ENCODE measurements at regions not wholly inside any gene's neighbourhood (a gene's known extent, or its start where the extent isn't known, plus 50 kb on each side); places are given as distances from the start of the nearest gene placed in this dataset.

- in situ Hi-C loops (cut with HindIII; ENCODE audit: low pct_ligation_motif_present, low sequenced_read_pairs): no loop called here
- Histone ChIP-seq H3K4me3 (ENCODE audit: low read depth, low read length) (no peak overlapping the region), H3K27me3 (replicated peaks) (no peaks in the 10 kb centered on the region), H3K36me3 (replicated peaks) (no peaks in the 10 kb centered on the region), H3K27ac (no peak overlapping the region)
- no peak for DNase-seq
- TF ChIP-seq, protein P1, sequence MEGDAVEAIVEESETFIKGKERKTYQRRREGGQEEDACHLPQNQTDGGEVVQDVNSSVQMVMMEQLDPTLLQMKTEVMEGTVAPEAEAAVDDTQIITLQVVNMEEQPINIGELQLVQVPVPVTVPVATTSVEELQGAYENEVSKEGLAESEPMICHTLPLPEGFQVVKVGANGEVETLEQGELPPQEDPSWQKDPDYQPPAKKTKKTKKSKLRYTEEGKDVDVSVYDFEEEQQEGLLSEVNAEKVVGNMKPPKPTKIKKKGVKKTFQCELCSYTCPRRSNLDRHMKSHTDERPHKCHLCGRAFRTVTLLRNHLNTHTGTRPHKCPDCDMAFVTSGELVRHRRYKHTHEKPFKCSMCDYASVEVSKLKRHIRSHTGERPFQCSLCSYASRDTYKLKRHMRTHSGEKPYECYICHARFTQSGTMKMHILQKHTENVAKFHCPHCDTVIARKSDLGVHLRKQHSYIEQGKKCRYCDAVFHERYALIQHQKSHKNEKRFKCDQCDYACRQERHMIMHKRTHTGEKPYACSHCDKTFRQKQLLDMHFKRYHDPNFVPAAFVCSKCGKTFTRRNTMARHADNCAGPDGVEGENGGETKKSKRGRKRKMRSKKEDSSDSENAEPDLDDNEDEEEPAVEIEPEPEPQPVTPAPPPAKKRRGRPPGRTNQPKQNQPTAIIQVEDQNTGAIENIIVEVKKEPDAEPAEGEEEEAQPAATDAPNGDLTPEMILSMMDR (IDR thresholded peaks at IDR 0.05; ENCODE audit: low read depth, low read length, missing control alignments): no peak
Measured at GRCh38 chr16:72332926-72333325, 161.0 kb upstream of the PMFBP1 start.

DNA sequence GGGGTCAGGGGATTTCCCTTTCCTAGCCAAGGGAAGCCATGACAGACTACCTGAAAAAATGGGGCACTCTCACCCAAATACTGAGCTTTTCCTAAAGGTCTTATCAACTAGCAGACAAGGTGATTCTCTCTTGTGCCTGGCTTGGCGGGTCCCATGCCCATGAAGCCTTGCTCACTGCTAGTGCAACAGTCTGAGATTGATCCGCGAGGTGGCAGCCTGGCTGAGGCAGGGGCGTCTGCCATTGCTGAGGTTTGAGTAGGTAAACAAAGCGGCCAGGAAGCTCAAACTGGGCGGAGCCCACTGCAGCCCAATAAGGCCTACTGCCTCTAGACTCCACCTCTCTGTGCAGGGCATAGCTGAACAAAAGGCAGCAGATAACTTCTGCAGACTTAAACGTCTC, 152.6 kb upstream of the PMFBP1 start:
- no peak for DNase-seq
- TF ChIP-seq, protein P1 (IDR thresholded peaks at IDR 0.05; ENCODE audit: low read depth, low read length, missing control alignments): no peak

DNA sequence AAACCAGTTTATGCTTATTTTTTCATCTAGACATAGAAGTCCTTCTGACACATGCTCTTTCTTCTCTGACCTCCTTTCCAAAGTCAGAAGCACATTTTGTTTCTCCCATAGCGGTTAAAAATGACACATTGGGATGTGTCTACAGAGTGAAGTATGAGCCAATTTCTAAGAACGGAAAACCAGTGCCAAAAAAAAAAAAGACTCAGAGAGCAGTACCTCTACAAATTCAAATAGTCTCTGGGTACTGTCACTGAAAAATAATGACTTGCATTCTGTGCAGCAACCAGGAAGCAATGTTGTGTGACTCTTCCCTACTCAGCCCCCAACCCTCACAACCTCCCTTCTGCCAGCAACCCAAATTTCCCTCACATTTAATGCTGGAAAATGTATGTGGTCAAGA, 145.5 kb upstream of the PMFBP1 start:
- DNase-seq: no peak
- Histone ChIP-seq H3K27me3 (replicated peaks) (no peaks in the 10 kb centered on the region), H3K36me3 (replicated peaks) (no peaks in the 10 kb centered on the region), H3K4me3 (ENCODE audit: low read depth, low read length) (no peak overlapping the region), H3K27ac (no peak overlapping the region)
- in situ Hi-C loops (cut with HindIII; ENCODE audit: low pct_ligation_motif_present, low sequenced_read_pairs): no loop called here
- TF ChIP-seq, protein P1 (IDR thresholded peaks at IDR 0.05; ENCODE audit: low read depth, low read length, missing control alignments): no peak

More for the DNA sequence above, 152.6 kb upstream of the PMFBP1 start:
- in situ Hi-C loops (cut with HindIII; ENCODE audit: low pct_ligation_motif_present, low sequenced_read_pairs): no loop called here
- no peak overlapping the region for H3K27ac ChIP-seq
- no peaks in the 10 kb centered on the region for H3K27me3 ChIP-seq (replicated peaks)
- H3K36me3 ChIP-seq (replicated peaks): no peaks in the 10 kb centered on the region
- no peak overlapping the region for H3K4me3 ChIP-seq (ENCODE audit: low read depth, low read length)

- no peak for DNase-seq
- H3K27me3 ChIP-seq (replicated peaks): no peaks in the 10 kb centered on the region
- TF ChIP-seq, protein P1 (IDR thresholded peaks at IDR 0.05; ENCODE audit: low read depth, low read length, missing control alignments): no peak
- no peaks in the 10 kb centered on the region for H3K36me3 ChIP-seq (replicated peaks)
- in situ Hi-C loops (cut with HindIII; ENCODE audit: low pct_ligation_motif_present, low sequenced_read_pairs): no loop called here
- H3K27ac ChIP-seq: no peak overlapping the region
- H3K4me3 ChIP-seq (ENCODE audit: low read depth, low read length): no peak overlapping the region
Measured at GRCh38 chr16:72313903-72314302, 141.9 kb upstream of the PMFBP1 start.

GRCh38 chr16:72312828-72313227, 140.9 kb upstream of the PMFBP1 start:
- Histone ChIP-seq H3K27me3 (replicated peaks) (no peaks in the 10 kb centered on the region), H3K4me3 (ENCODE audit: low read depth, low read length) (no peak overlapping the region), H3K36me3 (replicated peaks) (no peaks in the 10 kb centered on the region), H3K27ac (no peak overlapping the region)
- DNase-seq: peak; percentile 1
- in situ Hi-C loops (cut with HindIII; ENCODE audit: low pct_ligation_motif_present, low sequenced_read_pairs): no loop called here
- TF ChIP-seq, protein P1 (IDR thresholded peaks at IDR 0.05; ENCODE audit: low read depth, low read length, missing control alignments): no peak

DNA sequence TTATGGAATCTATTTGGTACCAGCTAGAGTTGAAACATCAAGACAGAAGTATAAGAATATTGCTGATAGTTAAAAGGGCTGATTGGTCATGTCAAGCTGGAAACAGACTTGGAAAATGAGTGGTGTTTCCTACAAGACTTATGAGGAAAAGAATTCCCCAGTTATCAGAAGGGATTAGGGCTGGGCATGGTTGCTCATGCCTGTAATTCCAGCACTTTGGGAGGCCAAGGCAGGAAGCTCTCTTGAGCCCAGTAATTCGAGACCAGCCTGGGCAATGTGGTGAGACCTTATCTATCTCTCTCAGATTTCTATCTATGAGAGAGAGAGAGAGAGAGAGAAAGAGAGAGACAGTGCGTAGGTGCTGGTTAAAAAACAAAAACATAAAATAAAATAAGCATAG, 139.5 kb upstream of the PMFBP1 start:
- peak; percentile 47 for DNase-seq
- in situ Hi-C loops (cut with HindIII; ENCODE audit: low pct_ligation_motif_present, low sequenced_read_pairs): no loop called here
- TF ChIP-seq, protein P1 (IDR thresholded peaks at IDR 0.05; ENCODE audit: low read depth, low read length, missing control alignments): no peak

More for the DNA sequence above, 139.5 kb upstream of the PMFBP1 start:
- Histone ChIP-seq H3K4me3 (ENCODE audit: low read depth, low read length) (no peak overlapping the region), H3K27me3 (replicated peaks) (no peaks in the 10 kb centered on the region), H3K36me3 (replicated peaks) (no peaks in the 10 kb centered on the region), H3K27ac (no peak overlapping the region)
